ENCODE measurements at regions not wholly inside any gene's neighbourhood (a gene's known extent, or its start where the extent isn't known, plus 50 kb on each side); places are given as distances from the start of the nearest gene placed in this dataset.
A peak's percentile ranks its signal among the peaks of the same experiment; 100 is the strongest.
"Not testable (repeated sequence)": the region's sequence is repeated elsewhere in the genome, so short reads cannot be mapped to it uniquely, and the experiment has no call there.

- H3K79me2 ChIP-seq (ENCODE audit: control insufficient read depth, insufficient read depth, low read length); H3K36me3 ChIP-seq (ENCODE audit: control insufficient read depth, insufficient read depth, low read length); H3K4me3 ChIP-seq; BruUV-seq (replicated peaks); CTCF ChIA-PET (ENCODE audit: low intra/inter-chr PET ratio); in situ Hi-C loops (cut with MboI); H3K9ac ChIP-seq (ENCODE audit: insufficient read depth in 1 of 2, low read depth in 2 of 2, low read length in 2 of 2); POLR2A ChIA-PET; H3K4me2 ChIP-seq (ENCODE audit: insufficient read depth, low read length); H4K20me1 ChIP-seq (replicated peaks; ENCODE audit: control insufficient read depth, insufficient read depth, low read length); ATAC-seq; DNase-seq (ENCODE audit: extremely low read depth in 1 of 4, low spot score in 3 of 4); H3K4me1 ChIP-seq (replicated peaks in 1 of 2; ENCODE audit: control insufficient read depth in 2 of 2, insufficient read depth in 2 of 2, low read length in 2 of 2); H2AFZ ChIP-seq (ENCODE audit: low read depth, low read length); H3K9me3 ChIP-seq (replicated peaks; ENCODE audit: control insufficient read depth, insufficient read depth, low read depth, low read length); H3K9me1 ChIP-seq (ENCODE audit: control insufficient read depth, insufficient read depth, low read length); H3K27ac ChIP-seq (ENCODE audit: extremely low read depth, low read depth, low read length); FAIRE-seq; intact Hi-C loops (cut with micrococcal nuclease); H3K27me3 ChIP-seq (ENCODE audit: control insufficient read depth in 2 of 2, insufficient read depth in 2 of 2, low read length in 2 of 2): not testable (repeated sequence)
- WGBS (ENCODE audit: insufficient coverage, low coverage, missing lambda C conversion rate), result 0% methylated on average over 10 of the region's 10 CpGs
- TF ChIP-seq MAFG (tag; conservative IDR thresholded peaks at IDR 0.05), result 0 out of 2 replicates have a peak, but pooled peaks have one; percentile 12
- peak; percentile 67 for TF ChIP-seq NFYB (IDR thresholded peaks at IDR 0.05; ENCODE audit: extremely low read depth, insufficient read length)
- peak; percentile 26; the same call in 1 of the 2 replicates for TF ChIP-seq C11orf30 (IDR thresholded peaks at IDR 0.05; ENCODE audit: low read depth)
- peak; percentile 66 for TF ChIP-seq ZNF316 (IDR thresholded peaks at IDR 0.05)
These were observed 134.8 kb downstream of the RGPD3 start for GRCh38 chr2:106333253-106333873.

GRCh38 chr2:106332054-106332453 is 136.2 kb downstream of the RGPD3 start:
- Histone ChIP-seq H3K4me3 (no peak overlapping the region), H3K79me2 (ENCODE audit: control insufficient read depth, insufficient read depth, low read length) (no peaks in the 10 kb centered on the region), H3K4me2 (ENCODE audit: insufficient read depth, low read length) (no peak overlapping the region), H3K27ac (ENCODE audit: extremely low read depth, low read depth, low read length) (no peak overlapping the region), H4K20me1 (replicated peaks; ENCODE audit: control insufficient read depth, insufficient read depth, low read length) (no peaks in the 10 kb centered on the region), H3K4me1 (replicated peaks in 1 of 2; ENCODE audit: control insufficient read depth in 2 of 2, insufficient read depth in 2 of 2, low read length in 2 of 2) (no peaks in the 10 kb centered on the region), H3K9me3 (replicated peaks; ENCODE audit: control insufficient read depth, insufficient read depth, low read depth, low read length) (no peaks in the 10 kb centered on the region), H3K27me3 (ENCODE audit: control insufficient read depth in 2 of 2, insufficient read depth in 2 of 2, low read length in 2 of 2) (0 out of 5 replicates have a peak, but pooled peaks cover 0 to 5% of the 10 kb centered on the region in 2 experiments), H3K9ac (ENCODE audit: insufficient read depth in 1 of 2, low read depth in 2 of 2, low read length in 2 of 2) (no peak overlapping the region), H2AFZ (ENCODE audit: low read depth, low read length) (no peak overlapping the region), H3K36me3 (ENCODE audit: control insufficient read depth, insufficient read depth, low read length) (no peaks in the 10 kb centered on the region), H3K9me1 (ENCODE audit: control insufficient read depth, insufficient read depth, low read length) (no peaks in the 10 kb centered on the region)
- CTCF ChIA-PET (ENCODE audit: low intra/inter-chr PET ratio), result no interaction called here
- no TSS peak for BruUV-seq (replicated peaks)
- 0% methylated on average over 4 of the region's 4 CpGs for WGBS (ENCODE audit: insufficient coverage, low coverage, missing lambda C conversion rate)
- ATAC-seq (no peak), DNase-seq (ENCODE audit: extremely low read depth in 1 of 4, low spot score in 3 of 4) (no peak), FAIRE-seq (no peak)
- POLR2A ChIA-PET, result no interaction called here
- in situ Hi-C loops (cut with MboI) (no loop called here), intact Hi-C loops (cut with micrococcal nuclease) (no loop called here)
- no peak for TF ChIP-seq HDAC6 (IDR thresholded peaks at IDR 0.05; ENCODE audit: low read depth, low read length)

Measured in K562 (cell line).